Right cardiac atrium (tissue), 5 donors: ENCODE measurements at regions not wholly inside any gene's neighbourhood (a gene's known extent, or its start where the extent isn't known, plus 50 kb on each side); places are given as distances from the start of the nearest gene placed in this dataset.
"Not testable (repeated sequence)": the region's sequence is repeated elsewhere in the genome, so short reads cannot be mapped to it uniquely, and the experiment has no call there.

Source experiments
- ATAC-seq, 2 donors: fragments of 200-7000 bp; cut with Tn5 transposase; one replicate each; pipeline versions ENCODE4 v1.8.0 to v1.9.1; 2020; ENCODE audit warnings: moderate library complexity in 2 of 2, mild to moderate bottlenecking in 1 of 2
- DNase-seq, 3 donors: peaks; one replicate each; pipeline ENCODE4 v3.0.0-alpha.2; 2020
- H3K27ac ChIP-seq: one replicate; pipeline ENCODE4 v1.5.1; 2013; ENCODE audit warnings: mild to moderate bottlenecking, low read length, control low read depth, moderate library complexity
- H3K27me3 ChIP-seq: one replicate; pipeline ENCODE4 v1.6.1; 2013; ENCODE audit not compliant: control insufficient read depth, insufficient read depth
- H3K4me1 ChIP-seq: one replicate; pipeline ENCODE4 v1.6.1; 2013; ENCODE audit warnings: low read length; ENCODE audit not compliant: control insufficient read depth, insufficient read depth
- H3K4me3 ChIP-seq: one replicate; pipeline ENCODE4 v1.5.1; 2013; ENCODE audit warnings: low read length, control low read depth
- H3K9me3 ChIP-seq: one replicate; pipeline ENCODE4 v1.6.1; 2013; ENCODE audit warnings: low read length; ENCODE audit not compliant: control insufficient read depth
- WGBS: extraction: QIAGEN DNeasy Blood & Tissue Kit; methylation state at CpG from one replicate; pipeline ENCODE4 v1.1.7; 2013; 5-methylcytosine and 5-hydroxymethylcytosine counted together
- intact Hi-C, 4 donors: fragments of 100-400 bp; cut with DNase I; formaldehyde crosslinking; loops; one replicate each; pipeline versions ENCODE4 v1.11.0 to v1.14.0; 2022 to 2023
- donor health status: healthy with polysubstance abuse.
- donor health status: DM: no; HTN: yes; CAD: no.
- donor health status: DM: no; HTN: no; CAD: no.
- donor health status: DM: no; HTN: yes; CAD: no; lungs with severe emphysema.
- donor health status: DM: yes; HTN: yes; CAD: no.

DNA sequence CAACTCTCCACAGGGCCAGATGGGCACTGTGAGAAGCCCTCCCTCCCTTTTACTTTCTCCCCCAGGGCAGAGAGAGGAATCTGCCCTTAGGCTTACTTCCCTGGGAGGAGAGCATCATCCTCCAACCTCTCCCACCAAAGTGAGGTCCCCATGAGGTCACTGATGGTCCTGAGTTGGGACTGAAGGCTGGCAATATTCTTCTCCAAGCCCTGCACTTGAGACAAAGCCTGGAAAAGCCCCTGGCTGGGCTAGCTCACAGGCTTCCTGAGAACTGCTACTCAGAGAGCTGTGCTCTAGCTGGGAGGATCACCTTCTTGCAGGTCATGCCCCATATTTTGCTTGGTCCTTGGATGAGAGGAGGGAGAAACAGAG, 110.0 kb upstream of the MEF2A start:
- H3K27ac ChIP-seq, result peak overlapping the region; percentile 78
- no peaks in the 10 kb centered on the region for H3K9me3 ChIP-seq
- peaks cover 45% of the 10 kb centered on the region for H3K4me1 ChIP-seq
- DNase-seq (peak in 1 of 3 donors; percentile 37), ATAC-seq (no peak)
- intact Hi-C loops, result loop anchor here in 2 of 4 donors (10.0 kb wide), 1 partner anchor 109 kb away; the partner anchor contains the start of gene MEF2A (in 2 of the 2)
- no peak overlapping the region for H3K4me3 ChIP-seq
- no peaks in the 10 kb centered on the region for H3K27me3 ChIP-seq

DNA sequence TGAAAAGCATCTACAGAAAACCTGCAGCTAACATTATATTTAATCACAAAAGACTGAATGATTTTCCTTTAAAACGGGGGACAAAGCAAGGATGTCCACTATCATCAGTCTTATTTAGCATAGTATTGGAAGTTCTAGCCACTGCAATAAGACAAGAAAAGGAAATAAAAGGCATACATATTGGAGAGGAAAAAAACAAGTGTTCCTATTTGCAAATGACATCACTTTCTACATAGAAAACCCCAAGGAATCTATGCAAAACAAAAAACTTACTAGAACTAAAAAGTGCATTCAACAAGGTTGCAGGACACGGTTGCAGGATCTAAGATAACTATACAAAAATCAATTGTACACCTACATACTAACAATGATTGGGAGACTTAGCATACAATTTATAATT, 101.6 kb upstream of the MEF2A start:
- 88% methylated on average over 2 of the region's 2 CpGs for WGBS
- ATAC-seq, result no peak

DNA sequence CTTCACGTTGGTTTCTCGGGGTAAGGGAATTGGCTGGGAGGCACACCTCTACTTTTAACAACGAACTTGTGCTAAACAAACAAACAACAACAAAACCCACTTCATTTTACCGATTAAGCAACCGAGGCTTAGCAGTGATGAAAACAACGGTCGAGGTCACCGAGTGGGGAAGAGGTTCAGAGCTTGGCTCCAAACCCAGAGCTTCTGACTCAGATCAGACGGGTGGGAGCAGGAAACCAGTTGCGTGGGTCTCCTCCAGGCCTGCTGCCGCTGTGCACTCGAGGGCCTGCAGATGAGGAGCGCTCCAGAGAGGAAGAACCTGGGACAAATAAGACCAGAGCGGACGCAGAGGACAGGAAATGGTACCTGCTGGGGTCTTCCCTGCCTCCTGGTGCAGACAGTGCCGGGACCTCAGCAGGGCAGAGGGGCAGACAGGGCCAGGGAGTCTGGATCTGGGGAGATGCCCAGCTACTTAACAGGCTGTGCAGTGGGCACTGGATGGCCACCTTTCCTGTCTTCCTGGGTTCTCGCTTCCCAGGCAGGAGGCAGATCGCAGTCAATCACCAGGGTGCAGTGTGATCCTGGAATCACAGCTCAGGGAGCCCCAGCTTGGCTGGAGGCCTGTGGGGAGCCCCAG, 99.0 kb upstream of the MEF2A start:
- Histone ChIP-seq H3K9me3 (no peaks in the 10 kb centered on the region), H3K27me3 (no peaks in the 10 kb centered on the region), H3K4me1 (no peaks in the 10 kb centered on the region), H3K27ac (no peak overlapping the region), H3K4me3 (no peak overlapping the region)
- intact Hi-C loops, result no loop called here
- ATAC-seq (peak; percentile 26 to 90), DNase-seq (peak in 1 of 3 donors; percentile 44)
- 79% methylated on average over 18 of the region's 18 CpGs for WGBS

More for the DNA sequence above, 101.6 kb upstream of the MEF2A start:
- no peak overlapping the region for H3K4me3 ChIP-seq
- no peaks in the 10 kb centered on the region for H3K4me1 ChIP-seq
- H3K9me3 ChIP-seq, result no peaks in the 10 kb centered on the region
- H3K27me3 ChIP-seq, result no peaks in the 10 kb centered on the region
- no peak for DNase-seq
- H3K27ac ChIP-seq, result no peak overlapping the region
- intact Hi-C loops, result no loop called here

DNA sequence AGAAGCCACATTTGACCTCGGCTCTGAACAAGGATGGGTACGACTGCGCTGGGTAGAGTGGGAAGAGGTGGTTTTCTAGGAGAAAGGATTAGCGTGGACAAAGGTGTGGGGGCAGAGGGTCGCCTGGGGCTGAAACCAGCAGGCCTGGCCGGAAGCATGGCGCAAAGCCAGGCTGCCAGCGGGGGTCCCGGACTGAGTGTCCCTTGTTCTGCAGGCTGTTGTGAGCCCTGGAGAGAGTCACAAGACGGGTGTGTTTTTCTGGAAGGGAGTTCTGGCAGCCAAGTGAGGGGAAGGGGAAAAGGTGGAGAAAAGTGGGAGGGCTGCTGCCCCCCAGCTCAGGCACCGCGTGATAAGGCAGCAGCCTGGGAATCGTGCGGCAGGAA, 98.5 kb upstream of the MEF2A start:
- no peaks in the 10 kb centered on the region for H3K4me1 ChIP-seq
- intact Hi-C loops, result no loop called here
- no peaks in the 10 kb centered on the region for H3K9me3 ChIP-seq
- H3K4me3 ChIP-seq, result no peak overlapping the region
- no peak overlapping the region for H3K27ac ChIP-seq
- ATAC-seq, result peak; percentile 31 to 32
- H3K27me3 ChIP-seq, result no peaks in the 10 kb centered on the region
- 77% methylated on average over 14 of the region's 14 CpGs for WGBS
- DNase-seq, result no peak

DNA sequence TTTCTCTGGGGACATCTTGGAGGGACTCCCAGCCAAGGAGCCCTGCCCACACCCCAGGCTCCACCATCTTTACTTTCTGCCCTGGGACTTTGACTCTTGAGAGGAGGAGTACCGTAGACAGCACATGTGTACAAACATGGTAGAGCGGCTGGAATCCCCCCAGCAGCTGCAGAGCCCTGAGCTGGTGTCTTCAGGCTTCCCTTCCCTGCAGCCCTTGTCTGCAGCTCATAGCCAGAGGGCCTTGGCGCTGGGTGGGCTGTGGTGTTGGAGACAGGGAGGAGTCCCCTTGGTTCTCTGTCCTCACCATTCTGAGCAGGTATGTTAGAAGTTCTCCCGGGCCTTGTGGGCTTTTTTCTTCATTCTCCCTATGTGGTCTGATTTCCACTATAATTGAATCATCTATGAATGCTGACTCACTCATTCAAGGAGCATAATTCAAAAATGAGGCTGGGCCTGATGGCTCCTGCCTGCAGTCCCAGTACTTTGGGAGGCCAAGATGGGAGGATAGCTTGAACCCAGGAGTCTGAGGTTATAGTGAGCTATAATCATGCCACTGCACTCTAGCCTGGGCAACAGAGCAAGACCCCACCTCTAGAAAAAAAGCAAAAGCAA, 97.8 kb upstream of the MEF2A start:
- H3K9me3 ChIP-seq, result no peaks in the 10 kb centered on the region
- intact Hi-C loops, result no loop called here
- no peaks in the 10 kb centered on the region for H3K27me3 ChIP-seq
- DNase-seq (no peak), ATAC-seq (no peak)
- 73% methylated on average over 4 of the region's 4 CpGs for WGBS
- no peak overlapping the region for H3K4me3 ChIP-seq
- H3K4me1 ChIP-seq, result no peaks in the 10 kb centered on the region
- no peak overlapping the region for H3K27ac ChIP-seq

DNA sequence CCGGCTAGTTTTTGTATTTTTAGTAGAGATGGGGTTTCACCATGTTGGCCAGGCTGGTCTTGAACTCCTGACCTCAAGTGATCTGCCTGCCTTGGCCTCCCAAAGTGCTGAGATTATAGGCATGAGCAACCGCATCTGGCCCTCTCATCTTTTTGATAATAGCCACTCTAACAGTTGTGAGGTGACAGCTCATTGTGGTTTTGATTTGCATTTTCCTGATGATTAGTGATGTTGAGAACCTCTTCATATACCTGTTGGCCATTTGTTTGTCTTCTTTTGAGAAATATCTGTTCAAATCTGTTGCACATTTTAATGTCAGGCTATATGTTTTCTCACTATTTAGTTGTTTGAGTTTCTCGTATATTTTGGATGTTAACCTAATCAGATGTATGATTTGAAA, 95.6 kb upstream of the MEF2A start:
- H3K4me1 ChIP-seq, intact Hi-C loops, H3K4me3 ChIP-seq, H3K9me3 ChIP-seq, DNase-seq, H3K27ac ChIP-seq, ATAC-seq, H3K27me3 ChIP-seq: not testable (repeated sequence)
- 92% methylated on average over 3 of the region's 3 CpGs for WGBS

DNA sequence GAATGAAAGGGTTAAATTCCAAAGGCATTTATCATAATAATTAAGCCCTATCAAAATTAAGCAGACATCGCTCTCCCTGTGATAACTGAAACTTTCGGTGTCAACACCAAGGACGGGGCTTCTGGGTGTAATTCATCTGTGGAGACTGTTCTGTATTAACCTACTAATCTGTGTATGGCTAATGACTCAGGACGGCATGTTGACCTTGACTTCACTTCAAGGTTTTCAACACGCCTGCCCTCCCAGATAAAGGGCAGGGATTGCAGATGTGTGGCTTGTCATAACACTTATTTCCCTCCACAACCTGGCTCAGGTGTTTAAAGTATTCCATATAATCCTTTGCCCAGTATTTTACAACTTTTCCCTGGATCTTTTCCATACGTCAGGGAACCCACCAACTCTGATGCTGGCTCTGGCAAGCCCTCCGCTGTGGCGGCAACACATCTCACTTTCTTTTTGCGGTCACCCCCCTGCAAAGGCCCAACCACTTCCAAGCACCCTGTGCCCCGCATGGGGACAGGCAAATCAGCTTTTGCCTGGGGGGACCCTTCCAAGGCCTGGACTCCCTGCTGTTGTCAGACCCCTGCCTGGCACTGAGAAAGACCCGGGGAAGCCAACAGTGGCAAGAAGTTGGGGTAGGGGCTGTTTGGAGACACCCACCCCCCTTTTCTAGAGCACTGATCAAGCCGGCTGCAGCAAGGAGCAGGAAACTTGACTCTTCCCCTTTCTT, 93.2 kb upstream of the MEF2A start:
- 66% methylated on average over 12 of the region's 12 CpGs for WGBS
- H3K27ac ChIP-seq, result peak overlapping the region; percentile 71
- peak in 1 of 3 donors; percentile 34 for DNase-seq
- intact Hi-C loops, result no loop called here
- H3K4me3 ChIP-seq, result no peak overlapping the region
- no peak for ATAC-seq
- H3K4me1 ChIP-seq, result peaks cover 2% of the 10 kb centered on the region
- no peaks in the 10 kb centered on the region for H3K27me3 ChIP-seq
- H3K9me3 ChIP-seq, result no peaks in the 10 kb centered on the region

DNA sequence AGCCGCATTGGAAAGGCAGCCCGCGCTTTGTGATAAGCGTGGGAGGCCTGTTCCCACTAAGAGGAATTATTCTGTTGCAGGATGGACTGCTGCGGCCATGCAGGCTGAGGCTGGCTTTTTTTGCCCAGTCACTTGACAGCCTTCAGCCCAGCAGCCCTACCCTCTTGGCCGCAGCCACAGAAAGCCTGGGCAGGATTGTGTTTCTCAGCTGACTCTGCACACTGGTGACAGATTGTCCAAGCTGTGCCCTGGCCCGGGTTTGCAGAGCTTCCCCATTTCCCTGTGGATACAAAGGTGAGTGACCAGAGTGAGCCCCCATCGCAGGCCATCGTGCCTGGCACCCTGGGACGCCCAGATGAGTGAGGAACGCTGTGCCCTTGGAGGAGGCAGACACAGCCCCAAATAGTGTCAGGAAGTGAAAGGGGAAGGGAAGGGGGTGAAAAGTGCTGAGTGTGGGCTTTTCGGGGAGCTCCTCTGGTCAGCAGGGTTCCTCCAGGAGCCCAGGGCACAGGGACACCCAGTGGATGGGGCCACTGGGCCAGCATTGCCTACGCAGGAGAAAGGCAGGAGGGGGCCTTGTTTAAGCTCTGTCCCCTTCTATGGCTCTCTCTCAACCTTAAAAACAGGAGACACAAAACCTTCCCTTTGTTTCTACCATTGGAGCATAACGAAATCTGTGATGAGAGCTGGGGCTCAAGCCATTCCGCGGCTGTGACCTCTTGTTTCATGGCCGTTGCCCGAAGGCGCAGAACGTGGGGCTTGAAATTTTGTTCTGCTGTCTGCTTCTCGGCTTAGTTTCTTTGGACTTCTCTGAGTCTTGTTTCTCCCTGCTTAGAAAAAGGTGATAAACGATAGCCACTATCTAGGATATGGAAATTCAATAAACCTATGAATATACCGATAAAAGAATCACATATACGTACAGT, 91.5 kb upstream of the MEF2A start:
- Histone ChIP-seq H3K4me1 (peaks cover 2% of the 10 kb centered on the region), H3K27me3 (no peaks in the 10 kb centered on the region), H3K27ac (peak overlapping the region; percentile 76), H3K4me3 (no peak overlapping the region), H3K9me3 (no peaks in the 10 kb centered on the region)
- 57% methylated on average over 24 of the region's 24 CpGs for WGBS
- ATAC-seq (peak; percentile 60 to 84), DNase-seq (peak; percentile 52 to 86 (median 85))
- intact Hi-C loops, result no loop called here

DNA sequence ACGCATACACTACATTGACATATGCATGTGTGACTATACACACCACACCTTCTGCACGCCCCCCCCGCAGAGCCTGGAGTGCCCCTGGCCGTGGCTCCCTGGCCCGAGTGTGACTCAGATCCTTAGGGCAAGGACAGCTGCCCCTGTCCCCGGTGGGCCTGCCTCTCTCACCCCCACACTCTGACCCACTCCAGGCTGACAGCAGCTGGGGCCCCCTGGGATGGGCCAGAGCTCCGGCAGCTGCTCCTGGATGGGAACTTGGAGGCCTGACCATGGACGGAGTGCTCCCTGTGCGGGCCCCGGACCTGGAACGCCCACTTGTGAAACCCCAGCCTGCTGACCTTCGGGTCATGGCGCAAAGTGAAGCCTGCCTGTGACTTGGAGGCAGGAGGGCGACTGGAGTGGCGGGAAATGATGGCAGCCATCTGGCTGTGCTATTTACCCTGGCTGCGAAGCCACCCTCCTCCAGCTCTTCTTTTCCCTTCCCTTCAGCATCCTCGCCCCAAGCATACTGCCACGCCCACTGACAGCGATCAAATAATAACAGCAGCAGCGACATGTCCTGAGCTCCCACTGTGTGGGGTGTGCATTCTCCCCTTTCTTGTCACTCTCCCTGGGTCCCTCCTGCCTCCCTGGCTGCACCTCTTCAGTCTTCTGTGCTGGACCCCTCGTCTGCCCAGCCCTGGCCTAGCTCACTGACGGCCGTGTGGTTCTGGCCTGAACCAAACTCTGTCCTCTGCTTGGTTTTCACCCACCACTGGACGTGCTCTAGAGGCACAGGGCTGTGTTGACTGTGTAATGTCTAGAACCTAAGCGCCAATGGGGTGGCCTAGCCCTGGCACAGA, 90.7 kb upstream of the MEF2A start:
- Histone ChIP-seq H3K9me3 (no peaks in the 10 kb centered on the region), H3K27me3 (no peaks in the 10 kb centered on the region), H3K4me1 (peaks cover 2% of the 10 kb centered on the region), H3K27ac (peak overlapping the region; percentile 18), H3K4me3 (no peak overlapping the region)
- DNase-seq (peak; percentile 74 to 83 (median 82)), ATAC-seq (peak; percentile 37 to 46)
- WGBS, result 82% methylated on average over 25 of the region's 25 CpGs
- intact Hi-C loops, result no loop called here

DNA sequence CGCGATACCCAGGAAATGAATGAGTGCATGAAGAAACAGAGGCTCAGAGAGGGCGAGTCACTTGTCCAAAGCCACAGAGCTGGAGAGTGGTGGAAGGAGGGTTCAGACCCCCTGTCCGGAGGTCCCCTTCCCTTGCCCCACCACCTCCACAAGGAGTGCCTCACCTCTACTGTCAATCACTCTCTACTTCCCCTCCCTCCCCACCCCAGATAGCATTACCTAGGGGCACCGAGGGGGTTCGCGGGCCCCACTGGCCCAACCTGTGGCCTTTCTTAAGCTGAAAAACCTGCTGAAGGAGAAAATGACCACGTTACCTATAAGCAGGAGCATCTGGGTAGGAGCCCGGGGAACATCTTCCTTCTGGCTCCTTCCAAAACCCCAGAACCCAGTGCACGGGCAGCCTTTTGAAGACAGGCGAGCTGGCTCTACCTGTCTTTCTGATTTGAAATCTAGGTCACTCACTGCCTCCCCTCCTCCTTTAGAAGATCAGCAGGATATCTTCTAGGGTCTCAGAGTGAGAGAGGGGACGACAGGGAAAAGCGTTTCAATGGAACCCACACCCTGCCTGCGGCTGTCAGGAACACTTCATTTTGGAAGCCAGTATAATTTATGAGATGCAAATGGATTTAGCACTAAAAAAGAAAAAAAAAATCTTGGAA, 89.9 kb upstream of the MEF2A start:
- H3K27ac ChIP-seq, result no peak overlapping the region
- intact Hi-C loops, result no loop called here
- H3K4me3 ChIP-seq, result no peak overlapping the region
- ATAC-seq, result no peak
- DNase-seq, result no peak
- whole genome bisulfite sequencing, result 93% methylated on average over 14 of the region's 14 CpGs
- peaks cover 2% of the 10 kb centered on the region for H3K4me1 ChIP-seq
- no peaks in the 10 kb centered on the region for H3K9me3 ChIP-seq
- H3K27me3 ChIP-seq, result no peaks in the 10 kb centered on the region
